ENCODE measurements at regions not wholly inside any gene's neighbourhood (a gene's known extent, or its start where the extent isn't known, plus 50 kb on each side); places are given as distances from the start of the nearest gene placed in this dataset.
A peak's percentile ranks its signal among the peaks of the same experiment; 100 is the strongest.

- TF ChIP-seq POLR2A (IDR thresholded peaks at IDR 0.05) (no peak), CTCF (IDR thresholded peaks at IDR 0.05) (peak; percentile 44 to 83 (median 55)), EP300 (IDR thresholded peaks at IDR 0.05) (no peak)
Observed at GRCh38 chr18:5057386-5058348, 139.4 kb downstream of the AKAIN1 start.
